HG03108 (cell line): ENCODE measurements at regions not wholly inside any gene's neighbourhood (a gene's known extent, or its start where the extent isn't known, plus 50 kb on each side); places are given as distances from the start of the nearest gene placed in this dataset.

Experiments
- ATAC-seq: cut with Tn5 transposase; IDR thresholded peaks from one replicate; pipeline ENCODE4 v1.9.1; 2021; ENCODE audit warnings: moderate library complexity; ENCODE audit not compliant: unreplicated experiment

GRCh38 chr12:91606662-91607377, 424.2 kb upstream of the DCN start:
- no peak for ATAC-seq

GRCh38 chr12:91604897-91605296, 422.3 kb upstream of the DCN start:
- no peak for ATAC-seq

- ATAC-seq, result no peak
Measured at GRCh38 chr12:91603060-91603459, 420.4 kb upstream of the DCN start.

- no peak for ATAC-seq
Measured at GRCh38 chr12:91601054-91601453, 418.4 kb upstream of the DCN start.

GRCh38 chr12:91594715-91595114, 412.1 kb upstream of the DCN start:
- no peak for ATAC-seq

- ATAC-seq, result no peak
Measured at GRCh38 chr12:91591639-91591987, 409.0 kb upstream of the DCN start.

- no peak for ATAC-seq
Measured at GRCh38 chr12:91590966-91591638, 408.5 kb upstream of the DCN start.

- ATAC-seq, result no peak
Measured at GRCh38 chr12:91588874-91589454, 406.3 kb upstream of the DCN start.

GRCh38 chr12:91586015-91586414, 403.4 kb upstream of the DCN start:
- no peak for ATAC-seq

- ATAC-seq, result no peak
Measured at GRCh38 chr12:91582811-91583210, 400.2 kb upstream of the DCN start.

GRCh38 chr12:91579516-91580263, 397.1 kb upstream of the DCN start:
- no peak for ATAC-seq

GRCh38 chr12:91577586-91578539, 395.2 kb upstream of the DCN start:
- ATAC-seq, result peak; percentile 61

- ATAC-seq, result no peak
Measured at GRCh38 chr12:91576432-91576831, 393.8 kb upstream of the DCN start.

GRCh38 chr12:91575630-91576029, 393.0 kb upstream of the DCN start:
- no peak for ATAC-seq

GRCh38 chr12:91574975-91575374, 392.4 kb upstream of the DCN start:
- ATAC-seq, result no peak

GRCh38 chr12:91574391-91574790, 391.8 kb upstream of the DCN start:
- ATAC-seq, result no peak

GRCh38 chr12:91572869-91573268, 390.3 kb upstream of the DCN start:
- no peak for ATAC-seq

- ATAC-seq, result no peak
Measured at GRCh38 chr12:91567100-91567485, 384.5 kb upstream of the DCN start.

- ATAC-seq, result no peak
Measured at GRCh38 chr12:91566328-91567099, 383.9 kb upstream of the DCN start.

GRCh38 chr12:91565846-91566245, 383.2 kb upstream of the DCN start:
- no peak for ATAC-seq
